MCF 10A (cell line): ENCODE measurements at regions not wholly inside any gene's neighbourhood (a gene's known extent, or its start where the extent isn't known, plus 50 kb on each side); places are given as distances from the start of the nearest gene placed in this dataset.

Experiments used
- BruUV-seq: library from RNA; stranded (reverse); fragments of 400-500 nt; replicated peaks from 2 replicates; lab custom pipeline; 2021; lab: Mats Ljungman, UMichigan
- CTCF ChIA-PET: fragments of 300-600 bp; sonication (Branson Sonifier 250); formaldehyde crosslinking; extraction: SDS; loops from one replicate; lab custom pipeline; 2021; ENCODE audit warnings: antibody characterized with exemption, inconsistent platforms; lab: Yijun Ruan, JAX
- POLR2A ChIA-PET: fragments of 300-600, 350-650 bp; sonication (Branson Sonifier 250); formaldehyde crosslinking; extraction: SDS; loops from one replicate; lab custom pipeline; 2020; ENCODE audit warnings: antibody characterized with exemption, inconsistent platforms; lab: Yijun Ruan, JAX
- DNase-seq: peaks from one replicate; pipeline ENCODE4 v3.0.0-alpha.2; 2018; ENCODE audit not compliant: unreplicated experiment
- H3K27ac Mint-ChIP-seq: one replicate; pipeline ENCODE4 v1.8.0; 2022; ENCODE audit warnings: mild to moderate bottlenecking, low read depth, mixed read lengths; ENCODE audit not compliant: unreplicated experiment
- H3K27me3 Mint-ChIP-seq: one replicate; pipeline ENCODE4 v1.8.0; 2022; ENCODE audit warnings: mixed read lengths; ENCODE audit not compliant: insufficient read depth, unreplicated experiment
- H3K36me3 Mint-ChIP-seq: one replicate; pipeline ENCODE4 v1.8.0; 2022; ENCODE audit warnings: mild to moderate bottlenecking, moderate library complexity, mixed read lengths; ENCODE audit not compliant: insufficient read depth, unreplicated experiment
- H3K4me1 Mint-ChIP-seq: one replicate; pipeline ENCODE4 v1.8.0; 2022; ENCODE audit warnings: mixed read lengths; ENCODE audit not compliant: insufficient read depth, unreplicated experiment
- H3K4me3 Mint-ChIP-seq: one replicate; pipeline ENCODE4 v1.8.0; 2022; ENCODE audit warnings: mild to moderate bottlenecking, moderate library complexity, mixed read lengths; ENCODE audit not compliant: unreplicated experiment
- H3K9me3 Mint-ChIP-seq: one replicate; pipeline ENCODE4 v1.8.0; 2022; ENCODE audit warnings: mixed read lengths; ENCODE audit not compliant: unreplicated experiment
- CTCF ChIP-seq: fragments of 200-600 bp; IDR thresholded peaks from one replicate; pipeline ENCODE4 v1.8.0; 2022; ENCODE audit warnings: antibody characterized with exemption, mild to moderate bottlenecking; ENCODE audit not compliant: unreplicated experiment
- intact Hi-C: fragments of 100-400 bp; cut with micrococcal nuclease; formaldehyde crosslinking; loops from 2 replicates; pipeline ENCODE4 v1.14.1; 2022

DNA sequence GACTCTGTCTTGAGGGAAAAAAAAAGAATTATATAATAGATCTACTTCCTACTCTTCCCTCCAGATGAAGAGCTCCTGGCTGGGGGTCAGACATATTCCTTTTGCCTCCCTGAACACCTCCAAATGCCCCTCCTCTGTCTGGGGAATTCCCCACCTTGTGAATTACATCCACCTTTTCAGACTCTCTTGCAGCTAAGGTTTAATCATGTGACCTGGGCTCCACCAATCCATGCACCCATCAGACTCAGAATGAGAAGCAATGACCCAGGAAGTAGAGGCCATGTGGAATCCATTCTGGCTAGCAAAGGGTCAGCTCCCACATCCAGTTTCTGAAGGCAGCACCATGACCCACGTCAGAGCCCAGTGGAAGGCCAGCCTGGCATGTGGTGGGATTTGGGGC, 93.6 kb upstream of the CUX1 start:
- intact Hi-C loops = no loop called here
- BruUV-seq = no TSS peak
- no peak for DNase-seq
- TF ChIP-seq CTCF = no peak
- no peaks in the 10 kb centered on the region for H3K27me3 Mint-ChIP-seq
- peaks cover 6% of the 10 kb centered on the region for H3K36me3 Mint-ChIP-seq
- H3K9me3 Mint-ChIP-seq = peaks cover 12% of the 10 kb centered on the region
- ChIA-PET POLR2A (interaction anchor here (0.7 kb wide), 1 partner anchor 49 kb away, joined by 4 read pairs; no protein-coding TSS in a partner anchor), CTCF (interaction anchor here (0.5 to 0.7 kb wide), 3 partner anchors 22 to 393 kb away, joined by 3 to 4 read pairs (median 3); no protein-coding TSS in a partner anchor)
- no peak overlapping the region for H3K27ac Mint-ChIP-seq
- no peaks in the 10 kb centered on the region for H3K4me1 Mint-ChIP-seq
- H3K4me3 Mint-ChIP-seq = no peak overlapping the region

- POLR2A ChIA-PET = no interaction called here
- H3K4me3 Mint-ChIP-seq = no peak overlapping the region
- H3K27me3 Mint-ChIP-seq = no peaks in the 10 kb centered on the region
- H3K36me3 Mint-ChIP-seq = peaks cover 6% of the 10 kb centered on the region
- intact Hi-C loops = no loop called here
- no peak overlapping the region for H3K27ac Mint-ChIP-seq
- BruUV-seq = no TSS peak
- H3K4me1 Mint-ChIP-seq = no peaks in the 10 kb centered on the region
- no peak for DNase-seq
- TF ChIP-seq CTCF = no peak
- peaks cover 12% of the 10 kb centered on the region for H3K9me3 Mint-ChIP-seq
- CTCF ChIA-PET = interaction anchor here (0.6 kb wide), 1 partner anchor 58 kb away, joined by 3 read pairs; no protein-coding TSS in a partner anchor
Observed at GRCh38 chr7:101724957-101725356, 92.5 kb upstream of the CUX1 start.

DNA sequence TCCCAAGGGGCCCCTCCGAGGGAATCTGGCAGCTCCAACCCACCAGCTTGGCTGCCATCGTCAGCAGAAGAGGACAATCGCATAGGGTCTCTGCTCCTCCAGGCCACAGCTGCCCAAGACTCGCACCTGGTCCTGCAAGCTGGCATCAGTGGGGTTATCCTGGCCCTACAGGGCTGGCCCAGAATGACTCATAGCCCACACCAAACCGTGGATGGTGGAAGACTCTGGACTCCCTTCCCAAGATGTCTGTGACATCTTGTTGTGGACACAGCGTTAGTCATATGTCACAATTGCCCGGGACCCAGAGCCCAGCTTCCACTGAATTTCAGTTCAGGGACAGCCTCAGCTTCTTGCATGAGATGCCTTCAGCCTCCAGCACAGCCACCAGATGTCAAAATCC, 91.5 kb upstream of the CUX1 start:
- intact Hi-C loops = no loop called here
- CTCF ChIA-PET = no interaction called here
- no TSS peak for BruUV-seq

DNA sequence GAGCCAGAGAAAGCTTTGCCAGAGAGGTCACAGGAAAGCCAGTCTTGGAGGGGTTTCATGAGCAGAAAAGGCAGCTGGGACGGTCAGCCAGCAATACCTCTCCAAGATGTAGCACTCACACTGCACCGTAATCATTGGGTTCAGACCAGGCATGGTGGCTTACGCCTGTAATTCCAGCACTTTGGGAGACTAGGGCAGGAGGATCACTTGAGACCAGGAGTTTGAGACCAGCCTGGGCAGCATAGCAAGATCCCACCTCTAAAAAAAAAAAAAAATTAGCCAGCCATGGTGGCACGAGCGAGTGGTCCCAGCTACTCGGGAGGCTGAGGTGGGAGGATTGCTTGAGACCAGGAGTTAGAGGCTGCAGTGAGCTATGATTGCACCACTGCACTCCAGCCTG, 90.2 kb upstream of the CUX1 start:
- Mint-ChIP-seq H3K27me3 (no peaks in the 10 kb centered on the region), H3K36me3 (peaks cover 6% of the 10 kb centered on the region), H3K4me3 (no peak overlapping the region), H3K27ac (no peak overlapping the region), H3K4me1 (no peaks in the 10 kb centered on the region), H3K9me3 (peaks cover 12% of the 10 kb centered on the region)
- no peak for DNase-seq
- intact Hi-C loops = no loop called here
- no peak for TF ChIP-seq CTCF
- ChIA-PET POLR2A (interaction anchor here (1.0 kb wide), 1 partner anchor 9 kb away, joined by 3 read pairs; no protein-coding TSS in a partner anchor), CTCF (interaction anchor here (0.6 to 0.7 kb wide), 3 partner anchors 57 to 483 kb away, joined by 3 to 4 read pairs (median 4); no protein-coding TSS in a partner anchor)
- no TSS peak for BruUV-seq

More for the DNA sequence above, 91.5 kb upstream of the CUX1 start:
- no peak for TF ChIP-seq CTCF
- Mint-ChIP-seq H3K27ac (no peak overlapping the region), H3K36me3 (peaks cover 6% of the 10 kb centered on the region), H3K4me1 (no peaks in the 10 kb centered on the region), H3K9me3 (peaks cover 12% of the 10 kb centered on the region), H3K27me3 (no peaks in the 10 kb centered on the region), H3K4me3 (no peak overlapping the region)
- POLR2A ChIA-PET = interaction anchor here (0.6 kb wide), 2 partner anchors 476 to 697 kb away, joined by 4 read pairs; no protein-coding TSS in a partner anchor
- DNase-seq = no peak
